ENCODE measurements at regions not wholly inside any gene's neighbourhood (a gene's known extent, or its start where the extent isn't known, plus 50 kb on each side); places are given as distances from the start of the nearest gene placed in this dataset.

GRCh38 chr22:26974914-26975803 is 317.8 kb downstream of the MIAT start:
- no peak for DNase-seq

GRCh38 chr22:26975865-26976264 is 318.5 kb downstream of the MIAT start:
- no peak for DNase-seq

- no peak for DNase-seq
These were observed 320.5 kb downstream of the MIAT start for GRCh38 chr22:26977741-26978376.

GRCh38 chr22:26979294-26979693 is 321.9 kb downstream of the MIAT start:
- DNase-seq, result no peak

GRCh38 chr22:26981111-26981510 is 323.7 kb downstream of the MIAT start:
- DNase-seq, result no peak

- DNase-seq, result no peak
These were observed 324.2 kb downstream of the MIAT start for GRCh38 chr22:26981541-26981940.

- no peak for DNase-seq
These were observed 325.9 kb downstream of the MIAT start for GRCh38 chr22:26983311-26983710.

GRCh38 chr22:26985206-26985605 is 327.8 kb downstream of the MIAT start:
- no peak for DNase-seq

- no peak for DNase-seq
These were observed 328.8 kb downstream of the MIAT start for GRCh38 chr22:26985931-26986782.

- no peak for DNase-seq
These were observed 329.5 kb downstream of the MIAT start for GRCh38 chr22:26986884-26987283.

GRCh38 chr22:26990503-26991189 is 333.3 kb downstream of the MIAT start:
- DNase-seq, result no peak

GRCh38 chr22:26992556-26992955 is 335.2 kb downstream of the MIAT start:
- DNase-seq, result no peak

- no peak for DNase-seq
These were observed 336.5 kb downstream of the MIAT start for GRCh38 chr22:26993886-26994285.

GRCh38 chr22:26994801-26995200 is 337.4 kb downstream of the MIAT start:
- DNase-seq, result no peak

- DNase-seq, result no peak
These were observed 337.8 kb downstream of the MIAT start for GRCh38 chr22:26995235-26995634.

- no peak for DNase-seq
These were observed 338.8 kb downstream of the MIAT start for GRCh38 chr22:26996154-26996553.

- no peak for DNase-seq
These were observed 340.7 kb downstream of the MIAT start for GRCh38 chr22:26998129-26998528.

GRCh38 chr22:26998716-26999115 is 341.3 kb downstream of the MIAT start:
- DNase-seq, result no peak

GRCh38 chr22:27003297-27003696 is 345.9 kb downstream of the MIAT start:
- no peak for DNase-seq

- DNase-seq, result no peak
These were observed 347.0 kb downstream of the MIAT start for GRCh38 chr22:27004434-27004833.

- no peak for DNase-seq
These were observed 351.1 kb downstream of the MIAT start for GRCh38 chr22:27008454-27008853.

GRCh38 chr22:27011133-27011532 is 353.7 kb downstream of the MIAT start:
- no peak for DNase-seq

GRCh38 chr22:27011717-27012116 is 354.3 kb downstream of the MIAT start:
- DNase-seq, result no peak

All from CD4-positive, alpha-beta T cell treated with Interleukin-21 for 1 hour (primary cell).